ENCODE measurements at regions not wholly inside any gene's neighbourhood (a gene's known extent, or its start where the extent isn't known, plus 50 kb on each side); places are given as distances from the start of the nearest gene placed in this dataset.

- Mint-ChIP-seq H3K4me3 (ENCODE audit: unreplicated experiment) (no peak overlapping the region), H3K27ac (ENCODE audit: unreplicated experiment) (no peak overlapping the region), H3K27me3 (ENCODE audit: low read depth, unreplicated experiment) (peaks cover 15% of the 10 kb centered on the region), H3K9me3 (ENCODE audit: unreplicated experiment) (peaks cover 5% of the 10 kb centered on the region), H3K36me3 (ENCODE audit: low read depth, unreplicated experiment) (no peaks in the 10 kb centered on the region), H3K4me1 (ENCODE audit: low read depth, unreplicated experiment) (peaks cover 6% of the 10 kb centered on the region)
- H3K4me1 ChIP-seq (ENCODE audit: insufficient read depth, low read length), result no peaks in the 10 kb centered on the region
- no peaks in the 10 kb centered on the region for H3K27me3 ChIP-seq (ENCODE audit: insufficient read depth, low read length)
- H3K4me2 ChIP-seq (ENCODE audit: low read length), result no peak overlapping the region
- FAIRE-seq (no peak), DNase-seq (ENCODE audit: low read depth) (no peak)
- no peak for TF ChIP-seq EZH2 (IDR thresholded peaks at IDR 0.05; ENCODE audit: insufficient read depth, low read length)
- TF ChIP-seq CTCF (IDR thresholded peaks at IDR 0.05; ENCODE audit: insufficient read depth, low read depth, low read length), result no peak
- no peaks in the 10 kb centered on the region for H3K79me2 ChIP-seq (ENCODE audit: insufficient read depth, low read length)
- H3K36me3 ChIP-seq (ENCODE audit: insufficient read depth, low read length), result no peaks in the 10 kb centered on the region
- H3K27ac ChIP-seq (ENCODE audit: low read depth, low read length), result no peak overlapping the region
- no peak overlapping the region for H3K4me3 ChIP-seq (ENCODE audit: insufficient read depth, low read depth, low read length)
- H3K9ac ChIP-seq (ENCODE audit: low read length), result no peak overlapping the region
- no peak overlapping the region for H2AFZ ChIP-seq (ENCODE audit: low read depth, low read length)
- no peaks in the 10 kb centered on the region for H4K20me1 ChIP-seq (ENCODE audit: insufficient read depth, low read length)
- H3K9me3 ChIP-seq (ENCODE audit: insufficient read depth, low read depth, low read length), result peaks cover 3% of the 10 kb centered on the region
Observed at GRCh38 chr14:99057576-99058083, 214.4 kb downstream of the BCL11B start.

GRCh38 chr14:99058542-99058941 lies 213.5 kb downstream of the BCL11B start:
- H3K9me3 ChIP-seq (ENCODE audit: insufficient read depth, low read depth, low read length), result no peaks in the 10 kb centered on the region
- no peaks in the 10 kb centered on the region for H3K4me1 ChIP-seq (ENCODE audit: insufficient read depth, low read length)
- H3K9ac ChIP-seq (ENCODE audit: low read length), result no peak overlapping the region
- Mint-ChIP-seq H3K27me3 (ENCODE audit: low read depth, unreplicated experiment) (peaks cover 18% of the 10 kb centered on the region), H3K36me3 (ENCODE audit: low read depth, unreplicated experiment) (no peaks in the 10 kb centered on the region), H3K4me3 (ENCODE audit: unreplicated experiment) (no peak overlapping the region), H3K9me3 (ENCODE audit: unreplicated experiment) (peaks cover 2% of the 10 kb centered on the region), H3K4me1 (ENCODE audit: low read depth, unreplicated experiment) (peaks cover 6% of the 10 kb centered on the region), H3K27ac (ENCODE audit: unreplicated experiment) (no peak overlapping the region)
- no peaks in the 10 kb centered on the region for H3K79me2 ChIP-seq (ENCODE audit: insufficient read depth, low read length)
- no peak for FAIRE-seq
- no peak overlapping the region for H3K4me2 ChIP-seq (ENCODE audit: low read length)
- H3K27ac ChIP-seq (ENCODE audit: low read depth, low read length), result no peak overlapping the region
- no peaks in the 10 kb centered on the region for H4K20me1 ChIP-seq (ENCODE audit: insufficient read depth, low read length)
- H3K27me3 ChIP-seq (ENCODE audit: insufficient read depth, low read length), result no peaks in the 10 kb centered on the region
- no peaks in the 10 kb centered on the region for H3K36me3 ChIP-seq (ENCODE audit: insufficient read depth, low read length)
- TF ChIP-seq EZH2 (IDR thresholded peaks at IDR 0.05; ENCODE audit: insufficient read depth, low read length) (no peak), CTCF (IDR thresholded peaks at IDR 0.05; ENCODE audit: insufficient read depth, low read depth, low read length) (no peak)
- H2AFZ ChIP-seq (ENCODE audit: low read depth, low read length), result no peak overlapping the region
- no peak overlapping the region for H3K4me3 ChIP-seq (ENCODE audit: insufficient read depth, low read depth, low read length)
- no peak for DNase-seq (ENCODE audit: low read depth)

- Mint-ChIP-seq H3K27me3 (ENCODE audit: low read depth, unreplicated experiment) (peaks cover 22% of the 10 kb centered on the region), H3K4me3 (ENCODE audit: unreplicated experiment) (no peak overlapping the region), H3K9me3 (ENCODE audit: unreplicated experiment) (no peaks in the 10 kb centered on the region), H3K36me3 (ENCODE audit: low read depth, unreplicated experiment) (no peaks in the 10 kb centered on the region), H3K4me1 (ENCODE audit: low read depth, unreplicated experiment) (no peaks in the 10 kb centered on the region), H3K27ac (ENCODE audit: unreplicated experiment) (no peak overlapping the region)
- no peak overlapping the region for H3K27ac ChIP-seq (ENCODE audit: low read depth, low read length)
- H4K20me1 ChIP-seq (ENCODE audit: insufficient read depth, low read length), result no peaks in the 10 kb centered on the region
- DNase-seq (ENCODE audit: low read depth) (no peak), FAIRE-seq (no peak)
- H3K27me3 ChIP-seq (ENCODE audit: insufficient read depth, low read length), result no peaks in the 10 kb centered on the region
- H3K36me3 ChIP-seq (ENCODE audit: insufficient read depth, low read length), result no peaks in the 10 kb centered on the region
- no peak overlapping the region for H2AFZ ChIP-seq (ENCODE audit: low read depth, low read length)
- no peak overlapping the region for H3K4me2 ChIP-seq (ENCODE audit: low read length)
- peaks cover 6% of the 10 kb centered on the region for H3K4me1 ChIP-seq (ENCODE audit: insufficient read depth, low read length)
- H3K9me3 ChIP-seq (ENCODE audit: insufficient read depth, low read depth, low read length), result no peaks in the 10 kb centered on the region
- H3K4me3 ChIP-seq (ENCODE audit: insufficient read depth, low read depth, low read length), result no peak overlapping the region
- H3K79me2 ChIP-seq (ENCODE audit: insufficient read depth, low read length), result no peaks in the 10 kb centered on the region
- TF ChIP-seq CTCF (IDR thresholded peaks at IDR 0.05; ENCODE audit: insufficient read depth, low read depth, low read length), result no peak
- no peak for TF ChIP-seq EZH2 (IDR thresholded peaks at IDR 0.05; ENCODE audit: insufficient read depth, low read length)
- no peak overlapping the region for H3K9ac ChIP-seq (ENCODE audit: low read length)
Observed at GRCh38 chr14:99062216-99062615, 209.8 kb downstream of the BCL11B start.

Measured in astrocyte (in vitro differentiated cells and primary cell).